IMR-90 (cell line): ENCODE measurements at regions not wholly inside any gene's neighbourhood (a gene's known extent, or its start where the extent isn't known, plus 50 kb on each side); places are given as distances from the start of the nearest gene placed in this dataset.

ENCODE experiments used
- CTCF ChIP-seq: conservative IDR thresholded peaks from 2 replicates; pipeline ENCODE4 v1.5.1; 2012; ENCODE audit warnings: mild to moderate bottlenecking, low read depth, low read length, improper control_type of control experiment
- FOS ChIP-seq: fragments of 150-350 bp; IDR thresholded peaks from 2 replicates; pipeline ENCODE4 v1.6.1; 2016; ENCODE audit warnings: low read depth, low read length
- MAZ ChIP-seq: IDR thresholded peaks from 2 replicates; pipeline ENCODE4 v1.6.1; 2012; ENCODE audit warnings: low read depth, mild to moderate bottlenecking, low read length, improper control_type of control experiment, moderate library complexity, borderline replicate concordance
- NFE2L2 ChIP-seq: fragments of 150-350 bp; IDR thresholded peaks from 2 replicates; pipeline ENCODE4 v1.6.1; 2016; ENCODE audit warnings: low read depth, mild to moderate bottlenecking, low read length
- POLR2A ChIP-seq: IDR thresholded peaks from 2 replicates; pipeline ENCODE4 v1.6.1; 2012; ENCODE audit warnings: mild to moderate bottlenecking, low read depth, low read length
- RCOR1 ChIP-seq: IDR thresholded peaks from 2 replicates; pipeline ENCODE4 v1.6.1; 2012; ENCODE audit warnings: mild to moderate bottlenecking, low read length, improper control_type of control experiment; ENCODE audit not compliant: insufficient replicate concordance
- RFX5 ChIP-seq: IDR thresholded peaks from 2 replicates; pipeline ENCODE4 v1.8.0; 2012; ENCODE audit warnings: low read depth, mild to moderate bottlenecking, low read length, moderate library complexity
- SMC3 ChIP-seq: fragments of 150-350 bp; IDR thresholded peaks from 2 replicates; pipeline ENCODE4 v1.6.1; 2016; ENCODE audit warnings: low read depth, mild to moderate bottlenecking, antibody characterized with exemption, low read length, moderate library complexity
- USF2 ChIP-seq: fragments of 150-350 bp; IDR thresholded peaks from 2 replicates; pipeline ENCODE4 v1.6.1; 2017; ENCODE audit warnings: mild to moderate bottlenecking, antibody characterized with exemption, low read length, low read depth

- TF ChIP-seq CTCF (no peak), SMC3 (no peak), USF2 (no peak), POLR2A (no peak), NFE2L2 (no peak), MAZ (no peak), RCOR1 (no peak), RFX5 (no peak), FOS (no peak)
Measured at GRCh38 chr2:83378921-83379320, 1080.2 kb downstream of the SUCLG1 start.
